ENCODE measurements at regions not wholly inside any gene's neighbourhood (a gene's known extent, or its start where the extent isn't known, plus 50 kb on each side); places are given as distances from the start of the nearest gene placed in this dataset.

DNA sequence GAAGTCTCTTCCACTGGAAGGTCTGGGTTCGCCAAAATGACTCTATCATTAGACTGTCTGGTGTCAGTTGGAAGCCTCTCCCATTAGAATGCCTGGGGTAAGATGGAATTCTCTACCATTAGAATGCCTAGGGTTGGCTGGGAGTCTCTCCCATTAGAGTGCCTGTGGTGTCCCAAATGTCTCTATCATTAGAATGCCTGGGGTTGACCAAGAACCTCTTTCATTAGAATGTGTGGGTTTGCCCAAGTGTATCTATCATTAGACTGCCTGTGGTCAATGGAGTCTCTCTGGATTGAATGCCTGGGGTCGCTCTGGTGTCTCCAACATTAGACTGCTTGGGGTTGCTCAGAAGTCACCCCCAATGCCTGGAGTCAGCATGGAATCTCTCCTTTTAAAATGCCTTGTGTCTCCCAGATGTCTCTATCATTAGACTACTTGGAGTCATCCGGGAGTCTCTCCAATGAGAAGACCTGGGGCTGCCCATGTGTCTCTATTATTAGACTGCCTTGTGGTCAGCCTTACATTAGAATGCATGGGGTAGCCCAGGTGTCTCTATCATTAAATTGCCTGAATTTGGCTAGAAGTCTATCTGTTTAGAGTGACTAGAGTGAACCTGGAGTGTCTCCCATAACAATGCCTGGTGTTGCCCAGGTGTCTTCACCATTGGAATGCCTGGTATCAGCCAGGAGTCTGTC, 1518.4 kb downstream of the UQCRFS1 start:
- TF ChIP-seq, protein P1, sequence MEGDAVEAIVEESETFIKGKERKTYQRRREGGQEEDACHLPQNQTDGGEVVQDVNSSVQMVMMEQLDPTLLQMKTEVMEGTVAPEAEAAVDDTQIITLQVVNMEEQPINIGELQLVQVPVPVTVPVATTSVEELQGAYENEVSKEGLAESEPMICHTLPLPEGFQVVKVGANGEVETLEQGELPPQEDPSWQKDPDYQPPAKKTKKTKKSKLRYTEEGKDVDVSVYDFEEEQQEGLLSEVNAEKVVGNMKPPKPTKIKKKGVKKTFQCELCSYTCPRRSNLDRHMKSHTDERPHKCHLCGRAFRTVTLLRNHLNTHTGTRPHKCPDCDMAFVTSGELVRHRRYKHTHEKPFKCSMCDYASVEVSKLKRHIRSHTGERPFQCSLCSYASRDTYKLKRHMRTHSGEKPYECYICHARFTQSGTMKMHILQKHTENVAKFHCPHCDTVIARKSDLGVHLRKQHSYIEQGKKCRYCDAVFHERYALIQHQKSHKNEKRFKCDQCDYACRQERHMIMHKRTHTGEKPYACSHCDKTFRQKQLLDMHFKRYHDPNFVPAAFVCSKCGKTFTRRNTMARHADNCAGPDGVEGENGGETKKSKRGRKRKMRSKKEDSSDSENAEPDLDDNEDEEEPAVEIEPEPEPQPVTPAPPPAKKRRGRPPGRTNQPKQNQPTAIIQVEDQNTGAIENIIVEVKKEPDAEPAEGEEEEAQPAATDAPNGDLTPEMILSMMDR (IDR thresholded peaks at IDR 0.05) = no peak
- TF ChIP-seq POLR2AphosphoS5 (IDR thresholded peaks at IDR 0.05) = no peak
- no peak for TF ChIP-seq POLR2A (IDR thresholded peaks at IDR 0.05)
